ENCODE measurements at regions not wholly inside any gene's neighbourhood (a gene's known extent, or its start where the extent isn't known, plus 50 kb on each side); places are given as distances from the start of the nearest gene placed in this dataset.

DNA sequence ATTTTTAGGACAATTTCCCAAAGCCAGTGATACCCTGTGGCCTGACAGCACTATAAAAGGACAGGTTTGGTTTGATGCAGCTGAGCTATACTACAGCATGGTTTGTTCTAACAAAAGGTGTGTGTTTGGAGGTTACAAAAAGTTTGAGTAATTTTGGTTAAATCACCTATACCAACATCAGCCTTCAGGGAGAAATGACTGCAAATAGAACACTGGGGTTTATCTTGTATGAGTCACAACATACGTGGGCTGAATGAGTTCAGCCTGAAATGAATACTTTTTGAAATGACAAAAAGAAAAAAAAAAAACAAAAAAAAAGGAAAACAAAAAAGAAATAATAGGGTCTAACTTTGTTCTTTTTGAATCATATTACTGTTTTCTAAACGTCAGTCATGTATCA, 345.7 kb downstream of the CNTN3 start:
- intact Hi-C loops (cut with micrococcal nuclease): no loop called here
- Histone ChIP-seq H3K9me3 (replicated peaks) (no peaks in the 10 kb centered on the region), H3K4me3 (no peak overlapping the region), H3K27ac (replicated peaks) (no peak overlapping the region), H3K27me3 (ENCODE audit: low read depth) (no peaks in the 10 kb centered on the region), H3K4me1 (no peaks in the 10 kb centered on the region), H3K36me3 (no peaks in the 10 kb centered on the region)
- DNase-seq: no peak
- no peak for TF ChIP-seq CTCF (IDR thresholded peaks at IDR 0.05; ENCODE audit: borderline replicate concordance)

DNA sequence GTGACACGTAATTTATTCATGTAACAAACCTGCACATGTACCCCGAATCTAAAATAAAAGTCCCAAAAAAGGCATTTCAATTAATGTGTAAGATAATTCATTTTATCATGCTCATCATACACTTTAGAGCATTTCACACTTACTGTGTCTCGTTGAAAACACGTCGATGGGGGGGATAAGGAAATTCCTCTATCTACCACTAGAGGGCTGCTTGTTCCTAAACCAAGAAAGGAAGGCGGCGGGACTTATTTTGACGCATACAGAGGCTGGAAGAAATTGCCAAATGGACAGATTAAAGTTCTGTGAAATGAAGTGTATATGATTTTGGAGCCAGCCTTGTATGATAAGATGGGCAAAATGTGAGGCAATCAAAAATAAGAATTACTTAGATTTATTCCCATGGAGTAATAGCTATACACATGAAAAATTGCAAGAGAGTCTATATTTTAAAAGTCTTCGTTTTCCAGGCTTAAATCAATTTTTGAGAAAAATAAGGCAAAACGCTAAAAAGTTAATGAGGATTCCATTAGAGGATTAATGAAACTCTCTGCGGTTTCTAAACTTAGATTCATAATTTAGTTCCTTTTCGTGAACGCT, 346.8 kb downstream of the CNTN3 start:
- Histone ChIP-seq H3K4me3 (no peak overlapping the region), H3K36me3 (no peaks in the 10 kb centered on the region), H3K4me1 (no peaks in the 10 kb centered on the region), H3K27ac (replicated peaks) (no peak overlapping the region), H3K27me3 (ENCODE audit: low read depth) (no peaks in the 10 kb centered on the region), H3K9me3 (replicated peaks) (no peaks in the 10 kb centered on the region)
- intact Hi-C loops (cut with micrococcal nuclease): no loop called here
- no peak for DNase-seq
- TF ChIP-seq CTCF (IDR thresholded peaks at IDR 0.05; ENCODE audit: borderline replicate concordance): peak; percentile 82

DNA sequence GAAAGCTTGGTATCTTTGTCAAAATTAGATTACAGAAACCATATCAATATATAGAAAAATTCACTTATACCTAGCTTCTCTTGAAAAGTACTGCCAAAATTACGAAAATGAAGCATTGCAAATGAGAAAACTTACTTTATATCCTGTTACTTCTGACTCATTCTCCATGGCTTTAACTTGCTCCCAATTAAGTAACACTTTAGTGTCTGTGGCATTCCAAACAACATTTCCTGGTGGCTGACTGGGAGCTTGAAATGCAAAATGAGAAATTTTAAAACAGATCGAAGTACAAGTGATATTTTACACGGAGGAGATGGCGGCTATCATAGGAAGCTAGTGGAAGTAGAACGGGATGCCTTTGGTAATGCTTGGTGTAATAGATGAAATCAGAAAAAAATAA, 347.3 kb downstream of the CNTN3 start:
- Histone ChIP-seq H3K27ac (replicated peaks) (no peak overlapping the region), H3K9me3 (replicated peaks) (no peaks in the 10 kb centered on the region), H3K4me1 (no peaks in the 10 kb centered on the region), H3K27me3 (ENCODE audit: low read depth) (no peaks in the 10 kb centered on the region), H3K4me3 (no peak overlapping the region), H3K36me3 (no peaks in the 10 kb centered on the region)
- TF ChIP-seq CTCF (IDR thresholded peaks at IDR 0.05; ENCODE audit: borderline replicate concordance): no peak
- intact Hi-C loops (cut with micrococcal nuclease): no loop called here
- DNase-seq: no peak

DNA sequence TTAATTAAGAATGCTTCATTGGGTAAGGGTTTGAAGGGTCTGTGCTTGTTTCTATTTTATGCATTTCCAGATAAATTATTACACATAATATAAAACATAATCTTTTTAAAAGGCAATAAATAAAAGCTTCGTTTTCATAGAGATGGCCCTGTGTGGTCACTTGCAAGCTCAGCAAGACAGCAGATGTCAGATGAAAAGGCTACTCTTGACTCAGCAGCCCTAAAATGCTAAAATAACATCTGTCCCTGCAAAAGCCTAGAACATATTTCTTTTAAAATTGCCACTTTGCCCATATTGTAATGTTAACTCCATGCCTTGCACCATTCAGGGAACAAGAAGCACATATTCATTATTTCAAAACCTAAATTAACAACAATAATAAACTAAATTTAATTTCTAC, 349.4 kb downstream of the CNTN3 start:
- no peak overlapping the region for H3K4me3 ChIP-seq
- no peaks in the 10 kb centered on the region for H3K4me1 ChIP-seq
- no peak for DNase-seq
- H3K27me3 ChIP-seq (ENCODE audit: low read depth): no peaks in the 10 kb centered on the region
- intact Hi-C loops (cut with micrococcal nuclease): no loop called here
- TF ChIP-seq CTCF (IDR thresholded peaks at IDR 0.05; ENCODE audit: borderline replicate concordance): no peak
- no peak overlapping the region for H3K27ac ChIP-seq (replicated peaks)
- H3K9me3 ChIP-seq (replicated peaks): no peaks in the 10 kb centered on the region
- H3K36me3 ChIP-seq: no peaks in the 10 kb centered on the region

DNA sequence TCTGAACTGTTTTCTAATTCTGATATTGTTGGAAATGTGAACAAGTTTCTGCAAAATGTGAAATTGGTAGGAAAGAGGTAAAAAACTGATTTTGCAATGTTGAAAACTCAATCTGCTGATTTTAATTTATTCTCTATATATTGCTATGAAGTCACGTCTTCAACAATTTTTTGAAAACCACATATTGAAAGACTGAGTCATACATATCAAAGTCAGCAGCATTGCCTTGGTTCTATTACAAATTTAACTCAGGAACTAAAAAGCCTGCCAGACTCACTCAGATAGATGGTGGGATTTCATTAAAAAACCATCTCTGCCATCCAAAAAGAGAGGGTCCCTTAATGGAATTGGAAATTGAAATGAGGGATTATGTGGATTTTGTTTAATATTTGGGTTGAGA, 351.4 kb downstream of the CNTN3 start:
- Histone ChIP-seq H3K27ac (replicated peaks) (no peak overlapping the region), H3K27me3 (ENCODE audit: low read depth) (no peaks in the 10 kb centered on the region), H3K4me1 (no peaks in the 10 kb centered on the region), H3K4me3 (no peak overlapping the region), H3K9me3 (replicated peaks) (no peaks in the 10 kb centered on the region), H3K36me3 (no peaks in the 10 kb centered on the region)
- intact Hi-C loops (cut with micrococcal nuclease): no loop called here
- DNase-seq: no peak
- no peak for TF ChIP-seq CTCF (IDR thresholded peaks at IDR 0.05; ENCODE audit: borderline replicate concordance)

Measured in left ventricle myocardium inferior (tissue), 1 donor.